ENCODE measurements at regions not wholly inside any gene's neighbourhood (a gene's known extent, or its start where the extent isn't known, plus 50 kb on each side); places are given as distances from the start of the nearest gene placed in this dataset.

DNA sequence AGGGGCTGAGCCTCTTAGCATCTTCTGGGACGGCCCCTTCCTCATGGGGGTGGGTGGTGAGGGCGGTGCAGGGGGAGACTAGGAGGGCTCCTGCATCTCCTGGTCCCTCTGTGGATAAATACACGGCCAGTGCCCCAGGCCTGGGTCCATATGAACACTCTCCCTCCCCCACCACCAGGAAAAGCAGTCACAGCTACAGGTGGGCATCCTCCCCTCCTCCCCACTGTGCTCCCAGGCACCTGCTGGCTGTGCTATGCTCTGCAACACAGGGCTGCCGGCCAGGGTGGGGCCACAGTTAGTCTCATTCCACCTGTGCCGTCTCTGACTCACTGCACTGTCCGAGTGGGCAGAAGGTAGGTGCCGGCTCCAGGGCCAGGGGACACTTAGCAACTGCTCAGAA, 87.3 kb upstream of the INSIG1 start:
- TF ChIP-seq, protein P1, sequence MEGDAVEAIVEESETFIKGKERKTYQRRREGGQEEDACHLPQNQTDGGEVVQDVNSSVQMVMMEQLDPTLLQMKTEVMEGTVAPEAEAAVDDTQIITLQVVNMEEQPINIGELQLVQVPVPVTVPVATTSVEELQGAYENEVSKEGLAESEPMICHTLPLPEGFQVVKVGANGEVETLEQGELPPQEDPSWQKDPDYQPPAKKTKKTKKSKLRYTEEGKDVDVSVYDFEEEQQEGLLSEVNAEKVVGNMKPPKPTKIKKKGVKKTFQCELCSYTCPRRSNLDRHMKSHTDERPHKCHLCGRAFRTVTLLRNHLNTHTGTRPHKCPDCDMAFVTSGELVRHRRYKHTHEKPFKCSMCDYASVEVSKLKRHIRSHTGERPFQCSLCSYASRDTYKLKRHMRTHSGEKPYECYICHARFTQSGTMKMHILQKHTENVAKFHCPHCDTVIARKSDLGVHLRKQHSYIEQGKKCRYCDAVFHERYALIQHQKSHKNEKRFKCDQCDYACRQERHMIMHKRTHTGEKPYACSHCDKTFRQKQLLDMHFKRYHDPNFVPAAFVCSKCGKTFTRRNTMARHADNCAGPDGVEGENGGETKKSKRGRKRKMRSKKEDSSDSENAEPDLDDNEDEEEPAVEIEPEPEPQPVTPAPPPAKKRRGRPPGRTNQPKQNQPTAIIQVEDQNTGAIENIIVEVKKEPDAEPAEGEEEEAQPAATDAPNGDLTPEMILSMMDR (IDR thresholded peaks at IDR 0.05; ENCODE audit: low read depth, low read length) = no peak
- no peak for TF ChIP-seq EZH2phosphoT487 (IDR thresholded peaks at IDR 0.05; ENCODE audit: low read depth)

Measured in OCI-LY3 (cell line).